Astrocyte of the spinal cord (primary cell): ENCODE measurements at regions not wholly inside any gene's neighbourhood (a gene's known extent, or its start where the extent isn't known, plus 50 kb on each side); places are given as distances from the start of the nearest gene placed in this dataset.
A peak's percentile ranks its signal among the peaks of the same experiment; 100 is the strongest.

Source experiments
- DNase-seq: peaks from one replicate; pipeline ENCODE4 v3.0.0; 2011; ENCODE audit warnings: low read depth, low spot score
- H3K4me3 ChIP-seq: 2 replicates; pipeline ENCODE4 v1.5.1; 2011; ENCODE audit warnings: low read depth, mild to moderate bottlenecking, low read length, moderate library complexity
- in situ Hi-C: cut with HindIII; loops from 2 replicates; pipeline ENCODE4 v1.10.0; 2017; ENCODE audit warnings: low sequenced_read_pairs
- TF ChIP-seq, protein P1 (sequence below): IDR thresholded peaks from 2 replicates; pipeline ENCODE4 v1.5.1; 2012; ENCODE audit warnings: low read depth, mild to moderate bottlenecking, low read length, inconsistent platforms

DNA sequence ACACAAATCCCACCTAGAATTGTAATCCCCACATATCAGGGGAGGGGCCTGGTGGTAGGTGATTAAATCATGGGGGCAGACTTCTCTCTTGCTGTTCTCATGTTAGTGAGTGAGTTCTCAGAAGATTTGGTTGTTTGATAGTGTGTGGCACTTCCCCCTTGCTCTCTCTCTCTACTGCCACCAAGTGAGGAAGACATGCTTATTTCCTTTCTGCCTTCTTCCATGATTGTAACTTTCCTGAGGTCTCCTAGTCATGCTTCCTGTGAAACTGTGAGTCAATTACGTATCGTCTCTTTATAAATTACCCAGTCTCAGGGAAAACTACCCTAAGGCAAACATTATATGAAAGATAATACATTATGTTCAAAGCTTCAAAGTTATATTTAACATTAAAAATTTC is 1297.5 kb upstream of the CITED2 start:
- TF ChIP-seq, protein P1, sequence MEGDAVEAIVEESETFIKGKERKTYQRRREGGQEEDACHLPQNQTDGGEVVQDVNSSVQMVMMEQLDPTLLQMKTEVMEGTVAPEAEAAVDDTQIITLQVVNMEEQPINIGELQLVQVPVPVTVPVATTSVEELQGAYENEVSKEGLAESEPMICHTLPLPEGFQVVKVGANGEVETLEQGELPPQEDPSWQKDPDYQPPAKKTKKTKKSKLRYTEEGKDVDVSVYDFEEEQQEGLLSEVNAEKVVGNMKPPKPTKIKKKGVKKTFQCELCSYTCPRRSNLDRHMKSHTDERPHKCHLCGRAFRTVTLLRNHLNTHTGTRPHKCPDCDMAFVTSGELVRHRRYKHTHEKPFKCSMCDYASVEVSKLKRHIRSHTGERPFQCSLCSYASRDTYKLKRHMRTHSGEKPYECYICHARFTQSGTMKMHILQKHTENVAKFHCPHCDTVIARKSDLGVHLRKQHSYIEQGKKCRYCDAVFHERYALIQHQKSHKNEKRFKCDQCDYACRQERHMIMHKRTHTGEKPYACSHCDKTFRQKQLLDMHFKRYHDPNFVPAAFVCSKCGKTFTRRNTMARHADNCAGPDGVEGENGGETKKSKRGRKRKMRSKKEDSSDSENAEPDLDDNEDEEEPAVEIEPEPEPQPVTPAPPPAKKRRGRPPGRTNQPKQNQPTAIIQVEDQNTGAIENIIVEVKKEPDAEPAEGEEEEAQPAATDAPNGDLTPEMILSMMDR: no peak

GRCh38 chr6:140670021-140670420 is 1295.6 kb upstream of the CITED2 start:
- in situ Hi-C loops: no loop called here
- TF ChIP-seq, protein P1: no peak
- H3K4me3 ChIP-seq: no peak overlapping the region
- peak; percentile 27 for DNase-seq

More for the DNA sequence above, 1297.5 kb upstream of the CITED2 start:
- H3K4me3 ChIP-seq: no peak overlapping the region
- DNase-seq: no peak
- in situ Hi-C loops: no loop called here

DNA sequence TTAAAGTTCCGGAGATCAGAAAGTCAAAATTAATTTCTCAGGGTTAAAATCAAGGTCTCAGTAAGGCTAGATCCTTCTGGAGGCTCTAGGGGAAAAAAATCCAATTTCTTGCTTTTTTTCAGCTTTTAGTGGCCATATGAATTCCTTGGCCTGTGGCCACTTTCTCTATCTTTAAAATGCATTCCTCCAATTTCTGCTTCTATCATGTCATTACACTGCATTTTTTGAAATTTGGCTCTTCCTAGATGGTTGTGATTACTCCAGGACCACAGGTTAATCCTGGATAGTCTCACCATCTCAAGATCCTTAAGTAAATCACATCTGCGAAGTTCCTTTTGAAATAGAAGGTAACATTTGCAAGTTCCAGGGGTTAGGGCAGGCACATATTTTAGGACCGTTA is 1294.9 kb upstream of the CITED2 start:
- in situ Hi-C loops: no loop called here
- DNase-seq: peak; percentile 23

GRCh38 chr6:140663772-140664171 is 1289.3 kb upstream of the CITED2 start:
- no peak overlapping the region for H3K4me3 ChIP-seq
- no peak for DNase-seq
- TF ChIP-seq, protein P1: no peak
- in situ Hi-C loops: no loop called here

More for the DNA sequence above, 1294.9 kb upstream of the CITED2 start:
- no peak overlapping the region for H3K4me3 ChIP-seq
- TF ChIP-seq, protein P1: no peak

GRCh38 chr6:140663094-140663493 is 1288.6 kb upstream of the CITED2 start:
- TF ChIP-seq, protein P1: no peak
- in situ Hi-C loops: no loop called here
- H3K4me3 ChIP-seq: no peak overlapping the region
- DNase-seq: no peak

DNA sequence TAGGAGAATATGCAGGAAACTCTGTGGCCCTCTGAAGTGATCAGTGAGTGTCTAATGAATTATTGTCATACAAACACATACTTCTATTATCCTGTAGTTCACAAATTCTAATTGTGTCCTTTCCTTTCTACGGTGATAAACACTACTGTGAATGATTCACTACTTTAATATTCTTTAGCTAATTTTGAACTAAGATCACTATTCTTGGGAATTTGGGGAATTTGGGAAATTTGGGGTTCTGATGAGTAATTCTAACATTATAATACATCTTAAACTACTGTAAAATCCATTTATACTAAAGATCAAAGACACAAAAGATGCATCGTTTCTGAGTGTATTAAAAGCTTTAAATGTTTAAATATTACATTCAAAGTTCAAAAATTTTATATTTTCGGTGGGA is 1287.2 kb upstream of the CITED2 start:
- H3K4me3 ChIP-seq: no peak overlapping the region
- in situ Hi-C loops: no loop called here
- no peak for DNase-seq
- TF ChIP-seq, protein P1: no peak

DNA sequence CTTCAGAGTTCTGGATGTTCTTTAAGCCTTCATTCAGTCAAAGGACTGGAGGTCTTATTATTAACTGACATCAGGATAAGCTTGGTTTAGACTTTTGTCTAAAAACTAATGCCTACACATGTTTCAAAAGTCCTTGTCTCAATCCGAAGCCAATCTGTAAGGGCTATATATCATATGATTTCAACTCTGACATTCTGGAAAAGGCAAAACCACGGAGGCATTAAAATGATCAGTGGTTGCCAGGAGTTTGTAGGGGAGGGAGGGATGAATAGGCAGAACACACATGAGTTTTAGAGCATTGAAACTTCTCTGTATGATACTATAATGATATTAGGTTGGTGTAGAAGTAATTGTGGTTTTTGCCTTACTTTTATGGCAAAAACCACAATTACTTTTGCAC is 1285.8 kb upstream of the CITED2 start:
- peak; percentile 22 for DNase-seq
- TF ChIP-seq, protein P1: no peak
- in situ Hi-C loops: no loop called here
- no peak overlapping the region for H3K4me3 ChIP-seq
